OCI-LY7 (cell line): ENCODE measurements at regions not wholly inside any gene's neighbourhood (a gene's known extent, or its start where the extent isn't known, plus 50 kb on each side); places are given as distances from the start of the nearest gene placed in this dataset.

Experiments used
- EZH2phosphoT487 ChIP-seq: fragments of 200-600 bp; sonication (generic); IDR thresholded peaks from 2 replicates; pipeline ENCODE4 v1.6.1; 2018; ENCODE audit warnings: low read depth, borderline replicate concordance, mild to moderate bottlenecking, mixed run types, antibody characterized with exemption, low read length, moderate library complexity, mixed read lengths
- TF ChIP-seq, protein P1 (sequence below): fragments of 200-600 bp; sonication (generic); conservative IDR thresholded peaks from 2 replicates; pipeline ENCODE4 v1.5.1; 2014; ENCODE audit warnings: mild to moderate bottlenecking, antibody characterized with exemption, low read length, moderate library complexity, mixed read lengths

GRCh38 chr18:25929787-25930186, 160.6 kb downstream of the SS18 start:
- no peak for TF ChIP-seq EZH2phosphoT487
- TF ChIP-seq, protein P1, sequence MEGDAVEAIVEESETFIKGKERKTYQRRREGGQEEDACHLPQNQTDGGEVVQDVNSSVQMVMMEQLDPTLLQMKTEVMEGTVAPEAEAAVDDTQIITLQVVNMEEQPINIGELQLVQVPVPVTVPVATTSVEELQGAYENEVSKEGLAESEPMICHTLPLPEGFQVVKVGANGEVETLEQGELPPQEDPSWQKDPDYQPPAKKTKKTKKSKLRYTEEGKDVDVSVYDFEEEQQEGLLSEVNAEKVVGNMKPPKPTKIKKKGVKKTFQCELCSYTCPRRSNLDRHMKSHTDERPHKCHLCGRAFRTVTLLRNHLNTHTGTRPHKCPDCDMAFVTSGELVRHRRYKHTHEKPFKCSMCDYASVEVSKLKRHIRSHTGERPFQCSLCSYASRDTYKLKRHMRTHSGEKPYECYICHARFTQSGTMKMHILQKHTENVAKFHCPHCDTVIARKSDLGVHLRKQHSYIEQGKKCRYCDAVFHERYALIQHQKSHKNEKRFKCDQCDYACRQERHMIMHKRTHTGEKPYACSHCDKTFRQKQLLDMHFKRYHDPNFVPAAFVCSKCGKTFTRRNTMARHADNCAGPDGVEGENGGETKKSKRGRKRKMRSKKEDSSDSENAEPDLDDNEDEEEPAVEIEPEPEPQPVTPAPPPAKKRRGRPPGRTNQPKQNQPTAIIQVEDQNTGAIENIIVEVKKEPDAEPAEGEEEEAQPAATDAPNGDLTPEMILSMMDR: no peak
